ENCODE measurements at regions not wholly inside any gene's neighbourhood (a gene's known extent, or its start where the extent isn't known, plus 50 kb on each side); places are given as distances from the start of the nearest gene placed in this dataset.
A peak's percentile ranks its signal among the peaks of the same experiment; 100 is the strongest.

GRCh38 chr7:20504060-20504459 is 111.4 kb upstream of the ABCB5 start:
- no peak for DNase-seq (ENCODE audit: low read depth)
- TF ChIP-seq CTCF (IDR thresholded peaks at IDR 0.05; ENCODE audit: insufficient read depth, low read depth, low read length, missing control alignments), result no peak
- no peak overlapping the region for H3K4me3 ChIP-seq (ENCODE audit: low read length)

- DNase-seq (ENCODE audit: low read depth), result no peak
- no peak for TF ChIP-seq CTCF (IDR thresholded peaks at IDR 0.05; ENCODE audit: insufficient read depth, low read depth, low read length, missing control alignments)
- no peak overlapping the region for H3K4me3 ChIP-seq (ENCODE audit: low read length)
These were observed 109.3 kb upstream of the ABCB5 start for GRCh38 chr7:20506175-20506574.

GRCh38 chr7:20507157-20507556 is 108.3 kb upstream of the ABCB5 start:
- TF ChIP-seq CTCF (IDR thresholded peaks at IDR 0.05; ENCODE audit: insufficient read depth, low read depth, low read length, missing control alignments), result no peak
- no peak for DNase-seq (ENCODE audit: low read depth)
- H3K4me3 ChIP-seq (ENCODE audit: low read length), result no peak overlapping the region

- peak; percentile 19 for DNase-seq (ENCODE audit: low read depth)
- no peak overlapping the region for H3K4me3 ChIP-seq (ENCODE audit: low read length)
- no peak for TF ChIP-seq CTCF (IDR thresholded peaks at IDR 0.05; ENCODE audit: insufficient read depth, low read depth, low read length, missing control alignments)
These were observed 107.4 kb upstream of the ABCB5 start for GRCh38 chr7:20508109-20508508.

- no peak for TF ChIP-seq CTCF (IDR thresholded peaks at IDR 0.05; ENCODE audit: insufficient read depth, low read depth, low read length, missing control alignments)
- no peak overlapping the region for H3K4me3 ChIP-seq (ENCODE audit: low read length)
- no peak for DNase-seq (ENCODE audit: low read depth)
These were observed 105.4 kb upstream of the ABCB5 start for GRCh38 chr7:20509892-20510572.

GRCh38 chr7:20510573-20510900 is 104.9 kb upstream of the ABCB5 start:
- H3K4me3 ChIP-seq (ENCODE audit: low read length), result no peak overlapping the region
- TF ChIP-seq CTCF (IDR thresholded peaks at IDR 0.05; ENCODE audit: insufficient read depth, low read depth, low read length, missing control alignments), result no peak
- no peak for DNase-seq (ENCODE audit: low read depth)

GRCh38 chr7:20513341-20513740 is 102.1 kb upstream of the ABCB5 start:
- TF ChIP-seq CTCF (IDR thresholded peaks at IDR 0.05; ENCODE audit: insufficient read depth, low read depth, low read length, missing control alignments), result no peak
- DNase-seq (ENCODE audit: low read depth), result no peak
- no peak overlapping the region for H3K4me3 ChIP-seq (ENCODE audit: low read length)

Data from epithelial cell of esophagus (primary cell).